Nephron (organoid): ENCODE measurements at regions not wholly inside any gene's neighbourhood (a gene's known extent, or its start where the extent isn't known, plus 50 kb on each side); places are given as distances from the start of the nearest gene placed in this dataset.

ENCODE experiments used
- H3K27ac Mint-ChIP-seq, 3 experiments: 2 replicates each; pipeline ENCODE4 v1.8.0; 2020; ENCODE audit warnings: mixed read lengths in 3 of 3, mild to moderate bottlenecking in 2 of 3, moderate library complexity in 1 of 3
- H3K27me3 Mint-ChIP-seq: 2 replicates; pipeline ENCODE4 v1.8.0; 2021; ENCODE audit warnings: low read depth, mild to moderate bottlenecking, moderate library complexity, mixed read lengths
- H3K36me3 Mint-ChIP-seq: 2 replicates; pipeline ENCODE4 v1.8.0; 2020; ENCODE audit warnings: low read depth, mixed read lengths
- H3K4me1 Mint-ChIP-seq: 2 replicates; pipeline ENCODE4 v1.8.0; 2020; ENCODE audit warnings: mixed read lengths
- H3K4me3 Mint-ChIP-seq, 3 experiments: 2 replicates each; pipeline ENCODE4 v1.8.0; 2020; ENCODE audit warnings: mild to moderate bottlenecking in 3 of 3, mixed read lengths in 3 of 3, moderate library complexity in 2 of 3
- H3K9me3 Mint-ChIP-seq: 2 replicates; pipeline ENCODE4 v1.8.0; 2020; ENCODE audit warnings: mixed read lengths
- TF ChIP-seq, protein P1 (sequence below), 3 experiments: fragments of 200-600 bp; sonication (generic); IDR thresholded peaks; one replicate each; pipeline ENCODE4 v1.5.0; 2021; ENCODE audit warnings: antibody characterized with exemption in 3 of 3; ENCODE audit not compliant: unreplicated experiment in 3 of 3

DNA sequence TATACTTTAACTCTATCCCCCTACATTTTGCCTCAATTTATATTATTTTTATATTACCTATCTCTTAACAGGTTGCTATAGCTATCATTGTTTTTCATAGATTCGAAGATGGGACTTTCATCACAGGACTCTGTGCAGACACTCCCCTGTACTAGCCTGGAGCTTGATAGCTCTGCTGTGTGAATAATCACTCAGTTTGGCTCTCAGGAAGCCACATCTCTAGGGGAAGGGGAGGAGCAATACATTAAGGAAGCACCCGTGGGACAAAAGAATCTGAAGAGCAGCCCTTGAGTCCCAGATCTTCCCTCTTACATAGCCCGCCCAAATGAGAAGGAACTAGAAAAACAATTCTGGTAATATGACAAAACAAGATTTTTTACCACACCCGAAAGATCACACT lies 114.3 kb upstream of the FXR1 start:
- H3K4me1 Mint-ChIP-seq: no peaks in the 10 kb centered on the region
- no peak overlapping the region for H3K27ac Mint-ChIP-seq
- no peak overlapping the region for H3K4me3 Mint-ChIP-seq
- TF ChIP-seq, protein P1, sequence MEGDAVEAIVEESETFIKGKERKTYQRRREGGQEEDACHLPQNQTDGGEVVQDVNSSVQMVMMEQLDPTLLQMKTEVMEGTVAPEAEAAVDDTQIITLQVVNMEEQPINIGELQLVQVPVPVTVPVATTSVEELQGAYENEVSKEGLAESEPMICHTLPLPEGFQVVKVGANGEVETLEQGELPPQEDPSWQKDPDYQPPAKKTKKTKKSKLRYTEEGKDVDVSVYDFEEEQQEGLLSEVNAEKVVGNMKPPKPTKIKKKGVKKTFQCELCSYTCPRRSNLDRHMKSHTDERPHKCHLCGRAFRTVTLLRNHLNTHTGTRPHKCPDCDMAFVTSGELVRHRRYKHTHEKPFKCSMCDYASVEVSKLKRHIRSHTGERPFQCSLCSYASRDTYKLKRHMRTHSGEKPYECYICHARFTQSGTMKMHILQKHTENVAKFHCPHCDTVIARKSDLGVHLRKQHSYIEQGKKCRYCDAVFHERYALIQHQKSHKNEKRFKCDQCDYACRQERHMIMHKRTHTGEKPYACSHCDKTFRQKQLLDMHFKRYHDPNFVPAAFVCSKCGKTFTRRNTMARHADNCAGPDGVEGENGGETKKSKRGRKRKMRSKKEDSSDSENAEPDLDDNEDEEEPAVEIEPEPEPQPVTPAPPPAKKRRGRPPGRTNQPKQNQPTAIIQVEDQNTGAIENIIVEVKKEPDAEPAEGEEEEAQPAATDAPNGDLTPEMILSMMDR (IDR thresholded peaks at IDR 0.05; ENCODE audit: unreplicated experiment in 3 of 3): no peak
- H3K36me3 Mint-ChIP-seq: no peaks in the 10 kb centered on the region
- H3K27me3 Mint-ChIP-seq: peaks cover 3% of the 10 kb centered on the region
- no peaks in the 10 kb centered on the region for H3K9me3 Mint-ChIP-seq

DNA sequence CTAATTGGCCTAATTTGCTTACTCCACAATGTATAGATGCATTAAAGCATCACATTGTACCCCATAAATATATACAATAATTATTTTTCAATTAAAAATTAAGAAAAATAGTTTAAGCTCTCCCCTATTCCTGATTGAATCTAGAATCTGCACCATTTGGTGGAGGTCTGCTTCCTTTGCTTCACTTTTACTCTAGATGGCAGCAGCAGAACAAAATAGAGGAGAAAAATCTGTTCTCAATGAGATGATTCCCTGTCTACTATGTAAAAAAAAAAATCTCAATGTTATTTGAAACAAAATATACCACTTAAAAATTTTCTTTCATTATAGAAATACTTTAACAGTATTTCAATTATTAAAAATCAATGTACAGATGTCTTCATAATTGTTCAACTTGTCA lies 109.6 kb upstream of the FXR1 start:
- Mint-ChIP-seq H3K27me3 (peaks cover 3% of the 10 kb centered on the region), H3K27ac (no peak overlapping the region), H3K4me1 (peaks cover 4% of the 10 kb centered on the region), H3K36me3 (no peaks in the 10 kb centered on the region), H3K9me3 (no peaks in the 10 kb centered on the region), H3K4me3 (no peak overlapping the region)
- TF ChIP-seq, protein P1 (IDR thresholded peaks at IDR 0.05; ENCODE audit: unreplicated experiment in 3 of 3): peak; percentile 62 to 77 (median 67)

DNA sequence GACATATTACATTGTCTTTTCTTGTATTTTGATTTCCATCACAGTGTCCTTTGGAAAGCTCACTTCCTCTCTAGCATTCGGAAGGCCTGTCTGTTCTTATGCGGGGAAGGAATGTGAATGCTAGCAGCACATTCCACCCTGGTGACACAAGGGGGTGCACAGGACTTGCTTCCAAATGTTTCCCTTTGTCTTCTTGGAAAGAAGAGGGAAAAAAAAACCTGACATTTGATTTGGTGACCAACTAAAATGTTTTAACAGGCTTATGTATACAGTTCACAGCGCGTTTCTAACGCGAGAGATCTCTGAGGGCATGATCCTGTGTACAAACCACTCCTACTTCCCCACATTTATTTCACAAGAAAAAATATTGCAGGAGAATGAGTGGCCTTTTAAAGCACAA lies 107.6 kb upstream of the FXR1 start:
- Mint-ChIP-seq H3K9me3 (no peaks in the 10 kb centered on the region), H3K36me3 (no peaks in the 10 kb centered on the region), H3K4me1 (peaks cover 11% of the 10 kb centered on the region), H3K27ac (peak overlapping the region in 1 of 3 experiments; percentile 54), H3K27me3 (no peaks in the 10 kb centered on the region), H3K4me3 (peak overlapping the region in 2 of 3 experiments; percentile 17 to 31)
- TF ChIP-seq, protein P1 (IDR thresholded peaks at IDR 0.05; ENCODE audit: unreplicated experiment in 3 of 3): peak; percentile 49 to 59 (median 52)

DNA sequence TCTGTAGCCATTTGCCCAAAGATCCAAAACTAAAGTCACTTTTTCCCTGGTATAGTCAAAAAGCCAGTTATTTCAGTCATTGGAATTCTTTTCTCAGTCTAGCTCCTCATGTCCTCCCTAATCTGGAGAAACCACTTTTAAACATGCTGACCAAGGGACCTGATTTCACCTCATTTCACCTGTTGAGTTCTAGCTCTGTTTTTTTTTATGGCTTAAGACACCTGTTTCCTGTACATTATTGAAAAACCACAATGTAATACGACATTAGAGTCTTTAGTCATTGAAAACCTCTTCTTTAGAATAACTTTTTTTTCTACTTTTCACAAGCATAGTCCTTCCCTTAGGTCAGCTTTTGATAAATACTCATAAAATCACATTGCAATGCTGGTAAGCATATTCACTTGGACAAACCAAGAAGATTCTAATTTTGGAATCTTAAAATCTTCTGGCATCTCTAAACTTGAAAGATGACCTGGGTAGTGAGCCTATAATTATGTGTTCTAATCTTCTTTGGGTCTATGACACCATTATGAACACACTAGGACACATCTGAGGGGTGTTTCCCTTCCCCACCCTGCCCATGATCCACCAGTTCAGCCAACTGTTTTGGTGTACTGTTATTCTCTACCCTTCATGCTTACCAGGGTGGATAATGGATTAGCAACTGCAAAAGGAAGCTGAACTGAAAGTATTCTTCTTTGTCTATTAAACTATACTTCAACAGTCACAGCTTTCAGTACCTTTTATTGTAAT lies 103.5 kb upstream of the FXR1 start:
- H3K4me1 Mint-ChIP-seq: peaks cover 11% of the 10 kb centered on the region
- TF ChIP-seq, protein P1 (IDR thresholded peaks at IDR 0.05; ENCODE audit: unreplicated experiment in 3 of 3): no peak

DNA sequence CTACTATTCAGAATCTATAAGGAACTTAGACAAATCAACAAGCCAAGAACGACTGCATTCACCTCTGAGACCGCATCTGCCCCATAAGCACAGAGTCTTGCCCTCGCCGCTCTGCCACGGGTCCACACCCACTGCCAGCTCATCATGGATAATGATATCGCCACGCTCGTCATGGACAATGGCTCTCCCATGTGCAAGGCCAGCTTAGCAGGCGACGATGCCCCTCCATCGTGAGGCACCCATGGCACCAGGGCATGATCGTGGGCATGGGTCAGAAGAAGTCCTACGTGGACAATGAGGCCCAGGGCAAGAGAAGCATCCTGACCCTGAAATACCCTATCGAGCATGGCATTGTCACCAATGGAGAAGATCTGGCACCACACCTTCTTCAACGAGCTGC lies 92.1 kb upstream of the FXR1 start:
- peaks cover 6% of the 10 kb centered on the region for H3K27me3 Mint-ChIP-seq
- no peaks in the 10 kb centered on the region for H3K36me3 Mint-ChIP-seq
- no peaks in the 10 kb centered on the region for H3K9me3 Mint-ChIP-seq
- no peaks in the 10 kb centered on the region for H3K4me1 Mint-ChIP-seq
- H3K4me3 Mint-ChIP-seq: no peak overlapping the region
- H3K27ac Mint-ChIP-seq: no peak overlapping the region
- TF ChIP-seq, protein P1 (IDR thresholded peaks at IDR 0.05; ENCODE audit: unreplicated experiment in 3 of 3): no peak

More for the DNA sequence above, 103.5 kb upstream of the FXR1 start:
- Mint-ChIP-seq H3K36me3 (no peaks in the 10 kb centered on the region), H3K4me3 (no peak overlapping the region), H3K27ac (no peak overlapping the region), H3K27me3 (no peaks in the 10 kb centered on the region), H3K9me3 (no peaks in the 10 kb centered on the region)

DNA sequence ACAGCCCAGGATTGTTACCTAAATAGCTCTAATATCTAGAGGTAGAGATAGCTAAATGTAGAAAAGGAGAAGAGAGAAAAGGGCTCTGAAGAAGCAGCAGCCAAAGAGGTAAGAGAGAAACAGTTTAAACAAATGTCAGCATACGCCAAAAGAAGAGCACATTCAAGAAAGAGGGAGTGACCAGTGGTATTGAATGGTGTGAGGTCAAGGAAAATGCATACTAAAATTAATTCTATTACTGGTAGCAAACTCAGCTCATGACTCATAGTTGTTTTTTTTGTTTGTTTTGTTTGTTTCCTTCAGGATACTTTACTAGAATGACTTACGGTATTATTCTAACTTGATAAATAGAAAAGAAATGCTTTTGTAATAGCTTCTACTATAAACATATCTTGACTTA lies 86.5 kb upstream of the FXR1 start:
- H3K9me3 Mint-ChIP-seq: no peaks in the 10 kb centered on the region
- H3K4me3 Mint-ChIP-seq: no peak overlapping the region
- H3K27me3 Mint-ChIP-seq: no peaks in the 10 kb centered on the region
- no peak overlapping the region for H3K27ac Mint-ChIP-seq
- TF ChIP-seq, protein P1 (IDR thresholded peaks at IDR 0.05; ENCODE audit: unreplicated experiment in 3 of 3): no peak
- H3K36me3 Mint-ChIP-seq: no peaks in the 10 kb centered on the region
- no peaks in the 10 kb centered on the region for H3K4me1 Mint-ChIP-seq
